HG03135 (cell line): ENCODE measurements at regions not wholly inside any gene's neighbourhood (a gene's known extent, or its start where the extent isn't known, plus 50 kb on each side); places are given as distances from the start of the nearest gene placed in this dataset.

ENCODE experiments used
- ATAC-seq: cut with Tn5 transposase; IDR thresholded peaks from one replicate; pipeline ENCODE4 v1.9.1; 2021; ENCODE audit warnings: mild to moderate bottlenecking, moderate library complexity; ENCODE audit not compliant: unreplicated experiment

DNA sequence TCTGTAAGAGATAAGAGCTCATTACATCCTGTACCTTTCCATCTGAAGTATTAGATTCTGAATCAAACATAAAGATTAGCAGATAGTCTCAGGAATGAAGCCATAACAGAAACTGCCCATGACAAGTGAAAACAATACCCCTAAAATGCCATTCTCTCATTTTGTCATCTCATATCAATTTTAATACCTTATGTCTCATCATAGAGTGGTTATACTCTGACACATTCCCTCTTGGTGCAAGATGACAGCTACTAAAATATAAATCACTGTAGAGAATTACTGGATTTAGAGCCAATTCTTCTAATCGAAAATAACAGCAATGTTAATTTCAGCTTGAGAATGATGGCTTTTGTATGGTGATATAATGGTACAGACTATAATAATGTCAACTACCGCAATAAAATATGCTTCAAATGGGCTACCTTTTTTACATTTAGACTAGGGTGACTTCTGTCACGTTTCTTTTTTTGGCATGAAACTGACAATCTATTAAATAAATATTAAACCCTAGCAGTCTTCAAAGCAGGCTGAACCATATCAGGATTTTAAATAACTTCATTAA lies 125.1 kb upstream of the ITGA4 start:
- no peak for ATAC-seq

GRCh38 chr2:181334158-181334826 lies 122.9 kb upstream of the ITGA4 start:
- no peak for ATAC-seq

- no peak for ATAC-seq
Observed at GRCh38 chr2:181340891-181341290, 116.3 kb upstream of the ITGA4 start.

DNA sequence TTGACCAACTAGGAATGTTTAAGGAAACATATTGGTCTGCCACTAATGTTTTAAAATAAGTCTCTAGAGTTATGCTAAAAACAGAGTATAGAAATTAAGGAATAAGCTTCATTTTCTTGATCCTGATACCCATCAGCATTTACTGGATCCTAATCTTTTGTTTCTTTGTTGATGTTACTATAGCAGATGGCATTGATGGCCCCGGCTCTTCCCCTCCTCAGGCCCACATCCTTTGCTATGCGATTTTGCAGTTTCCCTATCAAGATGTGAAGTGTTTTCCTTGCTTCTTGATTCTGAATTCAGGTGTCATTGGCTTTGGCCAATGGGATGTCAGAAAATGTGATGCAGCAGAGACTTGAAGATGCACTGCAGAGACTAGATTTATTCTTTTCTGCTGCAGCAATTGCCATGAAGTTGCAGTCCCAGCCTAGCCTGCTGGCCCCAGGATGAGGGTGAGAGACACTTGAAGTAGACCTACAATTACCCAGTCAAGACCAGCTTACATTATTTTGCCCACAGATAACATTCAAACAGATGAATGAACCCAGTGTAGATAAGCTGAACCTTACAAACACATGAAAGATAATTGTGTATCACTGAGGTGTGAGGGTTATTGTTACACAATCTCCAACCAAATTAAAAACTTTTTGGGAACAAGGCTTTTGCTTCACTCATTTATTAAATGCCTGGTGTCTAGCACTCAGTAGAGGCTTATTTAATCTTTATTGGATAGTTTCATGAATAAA lies 115.2 kb upstream of the ITGA4 start:
- ATAC-seq = no peak

- peak; percentile 86 for ATAC-seq
Observed at GRCh38 chr2:181348107-181348837, 108.9 kb upstream of the ITGA4 start.

DNA sequence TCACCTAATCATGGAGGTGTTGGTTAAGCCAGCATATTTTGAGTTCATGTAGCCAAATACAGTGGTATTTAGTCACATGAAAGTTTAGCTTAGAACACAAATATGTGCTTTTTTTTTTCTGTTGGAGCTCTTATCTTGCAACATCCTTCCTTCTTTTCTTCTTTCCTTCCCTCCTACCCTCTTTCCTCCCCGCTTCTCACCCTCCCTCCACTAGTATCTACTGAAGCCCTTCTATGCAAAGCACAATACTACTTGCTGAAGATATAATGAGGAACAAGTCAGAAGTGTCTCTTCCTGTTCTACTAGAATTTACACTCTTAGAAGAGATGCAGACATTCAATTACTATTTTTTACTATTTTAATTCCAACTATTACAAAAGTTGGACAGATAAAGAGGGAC lies 105.0 kb upstream of the ITGA4 start:
- no peak for ATAC-seq

GRCh38 chr2:181354626-181355025 lies 102.6 kb upstream of the ITGA4 start:
- ATAC-seq = no peak

DNA sequence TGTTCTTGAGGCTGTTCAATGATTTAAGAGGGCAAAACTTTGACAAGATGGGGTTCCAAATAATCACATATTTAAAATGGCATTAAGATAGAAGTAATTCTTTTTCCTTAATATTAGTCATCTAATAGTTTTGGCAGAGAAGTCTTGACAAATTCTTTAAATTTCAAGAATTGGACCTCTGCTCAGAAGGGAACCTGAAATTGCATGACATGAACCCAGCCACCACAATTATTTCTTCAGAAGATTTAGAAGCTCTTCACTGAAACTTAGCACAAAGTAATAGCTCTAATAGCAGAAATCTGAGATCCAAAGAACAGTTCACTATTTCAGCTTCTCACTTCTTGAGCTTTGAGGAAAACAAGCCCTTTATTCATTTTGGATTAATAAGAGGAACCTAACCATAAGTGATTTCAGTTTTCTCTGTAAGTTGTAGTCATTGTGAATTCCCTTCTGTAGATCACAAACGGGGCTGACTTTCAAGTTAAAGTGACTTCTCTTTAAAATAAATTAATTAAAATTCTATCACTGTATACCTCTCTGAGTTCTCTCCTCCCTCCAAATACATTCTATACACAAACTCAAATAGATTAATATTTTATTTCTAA lies 100.6 kb upstream of the ITGA4 start:
- ATAC-seq = no peak

GRCh38 chr2:181357979-181358378 lies 99.2 kb upstream of the ITGA4 start:
- peak; percentile 55 for ATAC-seq

DNA sequence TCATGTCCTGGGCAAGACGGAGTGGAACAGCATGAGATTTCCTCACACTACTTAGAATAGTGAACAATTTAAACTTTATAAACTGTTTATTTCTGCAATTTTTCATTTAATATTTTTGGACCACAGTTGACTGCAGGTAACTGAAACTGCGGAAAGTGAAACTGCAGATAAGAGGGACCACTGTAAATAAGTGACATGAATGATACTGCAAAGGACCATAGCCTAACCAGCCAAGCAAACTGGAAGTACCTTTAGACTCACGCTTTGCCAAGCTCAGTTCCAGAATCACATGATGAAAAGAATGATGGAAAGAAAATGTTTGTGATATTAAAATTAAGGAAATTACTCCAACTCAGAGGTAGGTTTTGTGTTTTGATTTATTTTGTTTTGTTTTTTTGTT lies 94.6 kb upstream of the ITGA4 start:
- ATAC-seq = no peak

- no peak for ATAC-seq
Observed at GRCh38 chr2:181363164-181363563, 94.0 kb upstream of the ITGA4 start.

DNA sequence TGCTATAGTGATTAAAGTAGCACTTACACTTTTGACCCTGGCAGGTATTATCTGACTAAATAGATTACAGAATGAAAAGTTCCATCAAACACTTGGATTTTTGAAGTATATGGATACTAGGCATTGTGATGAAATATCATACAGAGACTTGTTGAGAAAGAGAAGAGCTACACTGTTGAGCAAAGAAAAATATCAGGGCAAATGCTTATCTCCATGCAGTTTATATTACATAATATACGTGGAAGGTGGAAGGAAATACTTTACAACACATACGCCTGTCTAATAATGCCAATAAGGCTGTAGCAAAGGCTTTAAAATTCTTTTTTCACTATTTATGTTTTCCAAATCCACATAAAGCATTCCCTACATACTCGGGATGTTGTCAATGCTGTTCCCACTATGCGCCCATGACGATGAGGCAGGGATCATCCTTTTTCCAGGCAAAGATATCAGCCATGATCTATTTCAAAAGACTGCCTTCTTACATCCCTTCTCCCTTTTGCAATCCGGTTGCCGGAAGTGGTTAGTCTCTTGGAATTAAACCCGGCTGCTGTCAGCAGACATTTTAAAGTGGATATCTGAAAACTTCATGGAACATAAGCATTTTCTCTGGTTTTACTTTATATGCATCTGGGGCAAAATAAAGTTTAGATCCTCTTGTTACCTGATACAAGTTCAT lies 92.6 kb upstream of the ITGA4 start:
- ATAC-seq = no peak

- no peak for ATAC-seq
Observed at GRCh38 chr2:181366675-181367175, 90.5 kb upstream of the ITGA4 start.

DNA sequence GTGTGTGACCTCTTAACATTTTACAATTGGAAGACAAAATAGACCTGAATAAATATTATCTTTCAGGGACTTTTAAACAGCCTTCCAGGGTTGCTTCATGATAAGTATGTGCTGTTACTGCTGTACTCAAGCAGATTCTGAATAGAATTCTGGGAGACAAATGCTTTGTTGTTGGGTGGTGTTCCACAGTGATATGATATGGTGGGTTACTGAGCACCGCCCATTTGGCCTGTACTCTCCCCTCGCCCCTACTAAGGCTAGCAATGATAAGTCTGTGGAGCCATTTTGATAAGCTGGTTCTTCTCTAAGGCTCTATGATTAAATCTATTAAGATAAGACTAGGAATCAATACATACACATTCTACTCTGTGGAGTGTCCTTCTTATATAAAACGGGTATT lies 89.8 kb upstream of the ITGA4 start:
- no peak for ATAC-seq

DNA sequence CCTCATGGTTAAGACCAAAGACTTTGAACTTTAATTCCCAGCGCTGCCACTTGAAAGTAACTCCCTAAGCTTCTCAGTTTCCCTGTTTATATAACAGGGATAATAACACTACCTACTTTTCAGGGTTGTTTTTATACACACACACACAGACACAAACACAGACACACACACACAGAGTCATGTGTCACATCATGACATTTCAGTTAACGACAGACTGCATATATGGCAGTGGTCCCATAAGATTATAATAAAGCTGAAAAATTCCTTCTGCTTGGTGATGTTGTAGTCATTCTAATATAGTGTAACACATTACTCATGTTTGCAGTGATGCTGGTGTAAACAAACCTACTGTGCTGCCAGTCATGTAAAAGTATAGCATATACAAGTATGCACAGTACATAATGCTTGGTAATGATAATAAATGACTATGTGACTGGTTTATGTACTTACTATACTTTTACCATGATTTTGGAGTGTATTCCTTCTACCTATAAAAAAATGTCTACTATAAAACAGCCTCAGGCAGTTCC lies 89.2 kb upstream of the ITGA4 start:
- no peak for ATAC-seq

- no peak for ATAC-seq
Observed at GRCh38 chr2:181370126-181370525, 87.1 kb upstream of the ITGA4 start.

GRCh38 chr2:181371195-181371594 lies 86.0 kb upstream of the ITGA4 start:
- ATAC-seq = no peak

- no peak for ATAC-seq
Observed at GRCh38 chr2:181371782-181372645, 85.2 kb upstream of the ITGA4 start.

GRCh38 chr2:181372646-181373040 lies 84.5 kb upstream of the ITGA4 start:
- no peak for ATAC-seq
